ENCODE measurements at regions not wholly inside any gene's neighbourhood (a gene's known extent, or its start where the extent isn't known, plus 50 kb on each side); places are given as distances from the start of the nearest gene placed in this dataset.

GRCh38 chr10:106224676-106225075 lies 939.8 kb downstream of the SORCS1 start:
- WGBS, 3 donors = 43 to 55% (median 52%) methylated on average over 1 of the region's 1 CpG
- H3K27me3 ChIP-seq (ENCODE audit: insufficient read depth in 3 of 3, low read length in 2 of 3) = no peaks in the 10 kb centered on the region
- no peak for ATAC-seq
- no peak overlapping the region for H3K4me3 ChIP-seq
- no peaks in the 10 kb centered on the region for H3K9me3 ChIP-seq
- no peak for DNase-seq
- TF ChIP-seq CTCF (IDR thresholded peaks at IDR 0.05) = no peak
- H3K27ac ChIP-seq = no peak overlapping the region
- intact Hi-C loops (cut with DNase I) = loop anchor here in 1 of 2 donors (5.0 kb wide), 1 partner anchor 87 kb away; no protein-coding TSS in a partner anchor
- no peaks in the 10 kb centered on the region for H3K4me1 ChIP-seq
- no peaks in the 10 kb centered on the region for H3K36me3 ChIP-seq (ENCODE audit: insufficient read depth in 1 of 2, low read depth in 1 of 2)

DNA sequence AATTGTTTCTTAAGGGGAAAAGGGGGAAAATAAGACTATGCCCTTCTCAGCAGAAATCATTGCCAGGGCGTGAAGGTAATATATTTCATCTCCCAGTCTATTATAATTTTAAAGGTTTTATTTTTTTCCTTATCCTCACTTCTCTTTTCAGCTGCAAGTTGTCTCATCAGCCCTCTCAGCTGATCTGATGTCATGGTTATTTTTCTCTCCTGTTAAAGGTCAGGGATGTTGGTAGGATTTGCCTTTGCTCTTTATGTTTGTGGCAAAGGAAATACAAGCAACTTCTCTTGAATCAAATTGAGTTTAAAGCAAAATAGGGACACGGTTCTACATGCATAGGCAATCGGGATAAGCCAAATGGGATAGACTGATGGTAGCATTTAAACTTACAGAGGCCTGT lies 946.9 kb downstream of the SORCS1 start:
- intact Hi-C loops (cut with DNase I) = no loop called here
- 56 to 66% (median 65%) methylated on average over 3 of the region's 3 CpGs for WGBS, 3 donors
- no peak for TF ChIP-seq CTCF (IDR thresholded peaks at IDR 0.05)
- DNase-seq (no peak), ATAC-seq (no peak)
- Histone ChIP-seq H3K36me3 (ENCODE audit: insufficient read depth in 1 of 2, low read depth in 1 of 2) (no peaks in the 10 kb centered on the region), H3K4me3 (no peak overlapping the region), H3K27ac (no peak overlapping the region), H3K4me1 (no peaks in the 10 kb centered on the region), H3K27me3 (ENCODE audit: insufficient read depth in 3 of 3, low read length in 2 of 3) (no peaks in the 10 kb centered on the region), H3K9me3 (no peaks in the 10 kb centered on the region)

GRCh38 chr10:106216085-106216484 lies 948.4 kb downstream of the SORCS1 start:
- Histone ChIP-seq H3K4me3 (no peak overlapping the region), H3K9me3 (no peaks in the 10 kb centered on the region), H3K4me1 (no peaks in the 10 kb centered on the region), H3K36me3 (ENCODE audit: insufficient read depth in 1 of 2, low read depth in 1 of 2) (no peaks in the 10 kb centered on the region), H3K27ac (no peak overlapping the region), H3K27me3 (ENCODE audit: insufficient read depth in 3 of 3, low read length in 2 of 3) (no peaks in the 10 kb centered on the region)
- WGBS, 3 donors = 41 to 76% (median 75%) methylated on average over 2 of the region's 2 CpGs
- ATAC-seq (no peak), DNase-seq (no peak)
- intact Hi-C loops (cut with DNase I) = no loop called here
- no peak for TF ChIP-seq CTCF (IDR thresholded peaks at IDR 0.05)

GRCh38 chr10:106214243-106214642 lies 950.3 kb downstream of the SORCS1 start:
- Histone ChIP-seq H3K4me3 (no peak overlapping the region), H3K27me3 (ENCODE audit: insufficient read depth in 3 of 3, low read length in 2 of 3) (no peaks in the 10 kb centered on the region), H3K9me3 (no peaks in the 10 kb centered on the region), H3K36me3 (ENCODE audit: insufficient read depth in 1 of 2, low read depth in 1 of 2) (no peaks in the 10 kb centered on the region), H3K27ac (no peak overlapping the region), H3K4me1 (no peaks in the 10 kb centered on the region)
- intact Hi-C loops (cut with DNase I) = no loop called here
- TF ChIP-seq CTCF (IDR thresholded peaks at IDR 0.05) = no peak
- 86 to 89% (median 87%) methylated on average over 2 of the region's 2 CpGs for WGBS, 3 donors
- ATAC-seq (no peak), DNase-seq (no peak)

DNA sequence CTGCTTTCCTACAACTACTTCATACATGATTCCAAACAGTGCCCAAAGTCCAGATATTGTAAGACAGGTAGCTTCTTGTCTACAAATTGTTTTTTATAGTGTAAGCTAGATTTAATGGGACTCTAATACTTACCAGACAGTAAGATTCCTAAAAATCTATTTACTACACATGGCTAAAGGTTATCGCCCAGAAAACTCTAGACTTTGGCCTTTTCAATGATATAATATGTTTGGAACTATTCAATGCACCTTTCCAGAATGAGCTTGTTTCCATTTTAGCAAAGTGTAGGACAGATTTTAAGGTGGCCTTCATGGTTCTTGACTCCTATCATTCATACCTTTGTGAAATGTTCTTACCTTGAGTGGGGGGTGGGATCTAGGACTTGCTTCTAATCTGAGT lies 951.0 kb downstream of the SORCS1 start:
- Histone ChIP-seq H3K27me3 (ENCODE audit: insufficient read depth in 3 of 3, low read length in 2 of 3) (no peaks in the 10 kb centered on the region), H3K27ac (no peak overlapping the region), H3K9me3 (no peaks in the 10 kb centered on the region), H3K4me1 (no peaks in the 10 kb centered on the region), H3K36me3 (ENCODE audit: insufficient read depth in 1 of 2, low read depth in 1 of 2) (no peaks in the 10 kb centered on the region), H3K4me3 (no peak overlapping the region)
- TF ChIP-seq CTCF (IDR thresholded peaks at IDR 0.05) = no peak
- ATAC-seq (no peak), DNase-seq (no peak)
- WGBS, 3 donors = 54 to 91% (median 90%) methylated on average over 1 of the region's 1 CpG
- intact Hi-C loops (cut with DNase I) = no loop called here

All from psoas muscle (tissue), 7 donors.